Prostate gland (tissue), 2 donors: ENCODE measurements at regions not wholly inside any gene's neighbourhood (a gene's known extent, or its start where the extent isn't known, plus 50 kb on each side); places are given as distances from the start of the nearest gene placed in this dataset.

Experiments used
- POLR2A ChIP-seq: fragments of 450-650 bp; IDR thresholded peaks from one replicate; pipeline ENCODE4 v1.6.1; 2016; ENCODE audit warnings: antibody characterized with exemption, mild to moderate bottlenecking
- POLR2AphosphoS5 ChIP-seq: sonication (generic); formaldehyde crosslinking; IDR thresholded peaks from one replicate; pipeline ENCODE4 v1.6.1; 2017; ENCODE audit warnings: antibody characterized with exemption
- TF ChIP-seq, protein P1 (sequence below), 4 experiments: fragments of 200-600 bp in 2 of 4; fragments of 450-650 bp in 2 of 4; sonication (generic) in 2 of 4; IDR thresholded peaks; 1 replicate in 3 of 4; 2 replicates in 1 of 4; pipeline ENCODE4 v1.5.1; 2016 to 2019; ENCODE audit warnings: antibody characterized with exemption in 4 of 4, mild to moderate bottlenecking in 2 of 4, moderate library complexity in 2 of 4

DNA sequence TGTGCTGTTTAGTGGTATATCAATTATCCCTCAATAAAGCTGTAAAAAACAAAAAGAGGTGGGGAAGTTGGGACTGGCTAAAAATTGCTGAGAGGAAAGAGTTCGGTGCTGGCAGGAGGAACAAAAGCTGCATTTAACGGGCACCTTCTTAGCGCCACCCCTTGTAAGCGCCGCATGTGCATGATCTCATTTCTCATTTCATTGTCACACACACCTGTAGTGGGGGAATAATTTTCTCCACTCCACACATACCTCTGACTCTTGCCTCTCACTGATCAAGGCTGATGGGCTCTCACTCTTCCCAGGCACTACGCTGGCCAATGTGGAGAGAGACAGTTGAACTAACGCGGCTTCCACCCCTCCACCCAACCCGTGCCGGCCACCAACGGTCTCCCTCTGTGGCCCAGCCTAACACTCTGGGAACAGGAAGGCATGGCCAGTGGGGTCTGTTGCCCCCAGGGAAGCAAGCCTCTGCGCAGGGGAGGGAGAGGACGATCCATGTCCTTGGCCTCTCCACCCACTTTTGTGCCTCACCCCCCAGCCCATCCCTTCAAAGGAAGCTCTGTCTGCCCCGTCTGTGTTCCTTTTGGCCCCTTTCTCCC, 186.7 kb upstream of the SYT13 start:
- TF ChIP-seq, protein P1, sequence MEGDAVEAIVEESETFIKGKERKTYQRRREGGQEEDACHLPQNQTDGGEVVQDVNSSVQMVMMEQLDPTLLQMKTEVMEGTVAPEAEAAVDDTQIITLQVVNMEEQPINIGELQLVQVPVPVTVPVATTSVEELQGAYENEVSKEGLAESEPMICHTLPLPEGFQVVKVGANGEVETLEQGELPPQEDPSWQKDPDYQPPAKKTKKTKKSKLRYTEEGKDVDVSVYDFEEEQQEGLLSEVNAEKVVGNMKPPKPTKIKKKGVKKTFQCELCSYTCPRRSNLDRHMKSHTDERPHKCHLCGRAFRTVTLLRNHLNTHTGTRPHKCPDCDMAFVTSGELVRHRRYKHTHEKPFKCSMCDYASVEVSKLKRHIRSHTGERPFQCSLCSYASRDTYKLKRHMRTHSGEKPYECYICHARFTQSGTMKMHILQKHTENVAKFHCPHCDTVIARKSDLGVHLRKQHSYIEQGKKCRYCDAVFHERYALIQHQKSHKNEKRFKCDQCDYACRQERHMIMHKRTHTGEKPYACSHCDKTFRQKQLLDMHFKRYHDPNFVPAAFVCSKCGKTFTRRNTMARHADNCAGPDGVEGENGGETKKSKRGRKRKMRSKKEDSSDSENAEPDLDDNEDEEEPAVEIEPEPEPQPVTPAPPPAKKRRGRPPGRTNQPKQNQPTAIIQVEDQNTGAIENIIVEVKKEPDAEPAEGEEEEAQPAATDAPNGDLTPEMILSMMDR (IDR thresholded peaks at IDR 0.05), result no peak
- TF ChIP-seq POLR2A (no peak), POLR2AphosphoS5 (no peak)
